ENCODE measurements at regions not wholly inside any gene's neighbourhood (a gene's known extent, or its start where the extent isn't known, plus 50 kb on each side); places are given as distances from the start of the nearest gene placed in this dataset.

GRCh38 chr9:106708475-106709146, 154.4 kb upstream of the ZNF462 start:
- no peak for DNase-seq (ENCODE audit: low read depth, low spot score)

GRCh38 chr9:106712279-106712678, 150.7 kb upstream of the ZNF462 start:
- H3K27ac ChIP-seq = no peak overlapping the region
- DNase-seq (ENCODE audit: low read depth, low spot score) = no peak

More at GRCh38 chr9:106708475-106709146, 154.4 kb upstream of the ZNF462 start:
- no peak overlapping the region for H3K27ac ChIP-seq

- no peak overlapping the region for H3K27ac ChIP-seq
- DNase-seq (ENCODE audit: low read depth, low spot score) = no peak
Observed at GRCh38 chr9:106713206-106713605, 149.8 kb upstream of the ZNF462 start.

- no peak for DNase-seq (ENCODE audit: low read depth, low spot score)
- H3K27ac ChIP-seq = no peak overlapping the region
Observed at GRCh38 chr9:106716820-106717219, 146.1 kb upstream of the ZNF462 start.

DNA sequence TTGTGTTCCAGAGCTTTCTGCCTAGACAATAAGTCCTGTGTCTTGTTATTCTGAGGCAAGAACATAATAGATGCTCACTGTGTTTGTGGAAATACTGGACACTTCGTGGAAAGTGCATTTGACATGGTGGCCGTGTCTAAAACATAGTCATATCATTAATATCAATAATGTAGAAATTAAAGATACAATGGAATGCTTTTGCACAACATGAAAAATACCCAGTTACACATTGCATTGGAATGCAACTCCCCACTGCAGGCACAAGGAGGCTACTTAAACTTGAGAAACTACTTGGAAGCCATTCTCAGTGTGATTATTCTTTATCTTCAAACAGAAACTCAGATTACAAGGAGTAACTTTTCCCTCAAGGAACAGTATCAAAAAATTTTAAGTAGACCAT, 145.3 kb upstream of the ZNF462 start:
- peak; percentile 26 for DNase-seq (ENCODE audit: low read depth, low spot score)
- peak overlapping the region; percentile 37 for H3K27ac ChIP-seq

DNA sequence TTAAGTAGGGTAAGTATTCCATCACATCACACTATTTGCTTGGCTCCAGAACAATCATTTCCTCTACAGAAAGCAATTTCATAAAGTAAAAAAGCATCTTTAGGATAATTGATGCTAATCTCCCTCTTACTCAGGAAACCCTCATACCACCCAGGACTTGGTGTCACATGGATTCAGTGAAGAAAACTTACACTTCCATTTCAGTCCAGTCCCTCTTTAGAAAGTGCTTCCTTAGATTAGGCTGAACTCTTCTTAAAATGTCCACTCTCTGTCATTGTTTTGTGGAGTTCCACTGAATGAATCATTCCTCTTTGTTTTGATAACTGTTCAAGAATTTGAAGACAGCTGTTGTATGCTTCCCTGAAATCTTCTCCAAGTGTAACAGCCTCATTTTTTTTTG, 144.0 kb upstream of the ZNF462 start:
- H3K27ac ChIP-seq = no peak overlapping the region
- DNase-seq (ENCODE audit: low read depth, low spot score) = no peak

- no peak overlapping the region for H3K27ac ChIP-seq
- DNase-seq (ENCODE audit: low read depth, low spot score) = no peak
Observed at GRCh38 chr9:106722051-106722753, 140.8 kb upstream of the ZNF462 start.

DNA sequence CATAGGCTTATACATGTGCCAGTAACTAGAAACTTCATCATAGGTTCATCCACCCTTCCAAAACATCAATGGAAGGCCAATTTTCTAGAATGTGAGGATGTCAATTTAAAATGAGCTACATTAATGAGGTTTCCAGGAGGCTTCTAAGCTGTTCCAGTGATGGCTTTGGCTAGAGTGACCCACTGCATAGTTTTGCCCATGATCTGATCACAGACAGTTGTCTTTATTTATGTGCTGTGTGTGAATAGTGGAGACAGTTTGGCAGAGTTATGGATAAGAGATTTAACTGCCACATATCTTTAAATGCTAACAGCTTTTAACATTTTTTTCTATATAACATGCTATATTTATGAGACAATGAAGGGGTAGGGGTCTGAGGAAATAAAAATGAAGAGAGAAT, 139.0 kb upstream of the ZNF462 start:
- H3K27ac ChIP-seq = no peak overlapping the region
- DNase-seq (ENCODE audit: low read depth, low spot score) = no peak

DNA sequence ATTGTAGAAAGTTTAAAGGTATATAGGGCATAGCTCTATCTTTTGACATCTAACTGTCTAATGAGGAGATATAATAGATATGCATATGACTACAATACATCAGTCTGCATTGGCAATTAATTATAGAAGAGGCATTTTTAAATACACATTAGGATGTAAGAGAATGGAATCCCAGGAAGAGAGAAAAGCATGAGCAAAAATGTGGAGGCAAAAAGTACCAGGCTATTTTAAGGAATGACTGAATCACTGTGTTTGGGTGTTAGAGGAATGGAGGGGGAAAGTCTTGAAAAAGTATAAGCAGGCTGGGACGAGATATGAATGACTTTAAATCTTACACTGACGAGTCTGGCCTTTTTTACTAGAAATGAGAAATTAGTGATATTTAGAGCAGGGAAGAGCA, 138.4 kb upstream of the ZNF462 start:
- no peak for DNase-seq (ENCODE audit: low read depth, low spot score)
- no peak overlapping the region for H3K27ac ChIP-seq

DNA sequence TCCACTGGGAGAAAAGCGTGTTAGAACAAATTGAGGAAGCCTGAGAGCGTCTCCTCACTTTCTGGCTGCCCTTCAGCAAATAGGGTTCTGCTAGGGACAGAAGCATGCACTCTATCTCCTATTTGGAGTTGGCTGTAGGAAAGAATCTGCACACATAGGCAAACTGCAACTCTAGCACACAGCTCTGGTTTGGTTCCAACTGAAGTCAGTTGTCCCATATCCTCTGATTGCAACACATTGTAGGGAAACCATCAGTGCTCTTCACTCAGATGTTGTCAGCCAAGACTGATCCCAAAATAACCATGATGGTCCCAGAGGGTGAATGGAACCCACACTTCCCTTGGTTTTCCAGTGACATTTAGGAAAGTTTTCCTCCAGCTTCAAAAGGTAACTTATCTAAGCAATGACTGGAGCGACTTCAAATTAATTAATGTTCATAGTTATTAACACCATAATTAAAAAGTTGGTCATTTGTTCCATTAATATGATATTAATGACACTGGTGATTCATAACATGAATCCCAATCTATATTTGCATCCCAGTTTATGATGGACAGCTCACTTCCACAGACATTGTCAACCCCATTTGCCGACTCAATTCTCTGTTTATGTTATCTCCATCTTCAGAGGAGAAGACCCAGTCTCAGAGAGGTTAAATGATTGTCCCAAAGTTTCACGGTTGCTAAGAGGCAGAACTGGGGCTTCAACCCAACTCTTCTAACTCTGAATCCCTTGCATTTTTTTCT, 136.7 kb upstream of the ZNF462 start:
- DNase-seq (ENCODE audit: low read depth, low spot score) = no peak

DNA sequence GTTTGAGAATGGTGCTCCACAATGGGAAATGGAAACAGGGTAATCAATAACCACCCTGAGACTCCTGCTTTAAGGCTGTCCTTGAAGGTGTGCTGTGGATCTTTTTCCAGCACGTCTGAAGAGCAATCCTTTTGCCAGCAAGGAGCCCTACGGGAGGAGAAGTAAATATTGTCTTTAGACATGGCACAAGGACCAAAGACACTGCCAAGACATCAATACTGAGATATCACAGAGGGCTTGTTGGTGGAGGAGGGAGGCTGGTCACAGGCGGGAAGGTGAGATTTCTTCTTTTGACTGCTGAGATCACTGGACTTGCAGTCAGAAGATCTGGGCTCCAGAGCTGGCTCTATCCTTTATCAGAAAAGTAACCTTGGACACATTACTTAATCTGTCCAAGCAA, 135.0 kb upstream of the ZNF462 start:
- H3K27ac ChIP-seq = no peak overlapping the region
- no peak for DNase-seq (ENCODE audit: low read depth, low spot score)

More for the DNA sequence above, 136.7 kb upstream of the ZNF462 start:
- no peak overlapping the region for H3K27ac ChIP-seq

- no peak for DNase-seq (ENCODE audit: low read depth, low spot score)
- no peak overlapping the region for H3K27ac ChIP-seq
Observed at GRCh38 chr9:106728860-106729259, 134.1 kb upstream of the ZNF462 start.

GRCh38 chr9:106731910-106732309, 131.1 kb upstream of the ZNF462 start:
- no peak for DNase-seq (ENCODE audit: low read depth, low spot score)
- H3K27ac ChIP-seq = no peak overlapping the region

DNA sequence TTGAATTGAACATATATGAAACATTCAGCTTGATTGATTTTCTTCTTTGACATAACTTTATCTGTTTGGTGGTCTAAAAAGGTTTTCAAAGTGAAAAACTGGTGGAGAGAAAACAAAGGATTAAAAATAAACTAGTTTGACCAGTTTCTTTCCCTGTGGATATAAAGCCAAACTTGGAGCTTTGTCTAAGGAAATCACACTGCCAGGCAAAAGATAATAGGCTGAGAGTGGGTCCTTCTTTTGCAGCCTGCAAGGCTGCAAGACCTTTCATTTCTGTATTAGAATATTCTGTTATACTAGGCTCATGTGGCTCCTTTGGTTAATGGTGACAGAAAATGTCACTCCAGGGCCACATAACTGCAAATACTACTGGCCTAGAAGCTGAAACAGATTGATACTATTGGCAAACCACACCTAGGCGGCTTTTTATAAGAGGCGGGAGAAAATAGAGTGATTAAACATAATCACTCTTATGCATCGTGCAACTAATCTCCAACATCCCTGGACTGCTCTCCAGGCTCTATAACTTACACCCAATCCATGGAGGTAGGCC, 129.1 kb upstream of the ZNF462 start:
- DNase-seq (ENCODE audit: low read depth, low spot score) = no peak
- no peak overlapping the region for H3K27ac ChIP-seq

DNA sequence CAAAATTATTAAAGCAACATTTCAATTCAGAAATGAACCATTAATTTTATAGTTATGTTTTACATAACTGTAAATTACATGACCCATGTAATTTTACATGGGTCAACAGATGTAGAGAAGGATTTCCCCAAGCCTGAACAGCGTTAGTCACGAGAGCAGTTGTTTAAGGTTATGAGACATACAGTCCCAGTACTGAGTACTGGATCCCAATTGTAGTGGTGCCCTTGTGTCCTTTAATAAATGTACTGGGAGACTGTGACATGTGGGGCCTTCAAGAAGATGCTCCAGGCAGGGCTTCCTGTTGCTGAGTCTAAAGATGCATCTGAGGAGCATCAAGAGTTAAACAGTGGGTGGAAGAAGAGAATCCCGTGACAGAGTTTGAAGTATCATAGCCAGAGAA, 125.5 kb upstream of the ZNF462 start:
- no peak overlapping the region for H3K27ac ChIP-seq
- no peak for DNase-seq (ENCODE audit: low read depth, low spot score)

DNA sequence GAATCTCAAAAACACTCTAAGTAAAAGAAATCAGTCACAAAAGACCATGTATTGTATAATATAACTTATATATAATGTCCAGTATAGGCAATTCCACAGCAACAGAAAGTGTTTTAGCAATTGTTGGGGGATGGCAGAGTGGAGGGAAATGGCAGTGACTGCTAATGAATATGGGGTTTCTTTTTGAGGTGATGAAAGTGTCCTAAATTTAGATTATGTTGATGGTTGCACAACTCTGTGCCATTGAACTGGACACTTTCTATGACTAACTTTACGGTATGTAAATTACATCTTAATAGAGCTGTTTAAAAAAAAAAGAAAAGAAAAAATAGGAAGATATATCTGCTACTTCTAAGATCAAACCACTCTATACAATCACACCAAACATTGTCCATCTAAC, 124.9 kb upstream of the ZNF462 start:
- no peak overlapping the region for H3K27ac ChIP-seq
- DNase-seq (ENCODE audit: low read depth, low spot score) = no peak

- H3K27ac ChIP-seq = no peak overlapping the region
- peak; percentile 8 for DNase-seq (ENCODE audit: low read depth, low spot score)
Observed at GRCh38 chr9:106745457-106745856, 117.5 kb upstream of the ZNF462 start.

DNA sequence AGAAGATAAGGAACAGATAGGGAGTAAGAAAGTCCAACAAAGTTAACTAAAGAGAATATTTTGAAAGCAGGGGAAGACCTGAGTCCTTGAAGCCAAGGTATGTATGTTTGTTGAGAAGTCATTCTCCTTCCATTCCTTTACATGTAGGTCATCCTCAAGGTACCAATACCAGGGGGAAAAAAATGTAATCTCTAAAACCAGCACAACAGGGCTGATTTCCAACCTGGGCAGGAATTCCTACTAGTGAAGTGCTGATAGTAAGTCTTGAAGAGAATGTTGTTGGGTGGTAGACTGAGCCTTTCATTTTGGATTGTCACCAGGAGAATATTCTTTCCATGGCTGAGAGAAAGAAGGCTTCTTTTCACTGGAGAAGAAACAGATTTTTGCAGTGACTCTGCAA, 117.1 kb upstream of the ZNF462 start:
- H3K27ac ChIP-seq = no peak overlapping the region
- no peak for DNase-seq (ENCODE audit: low read depth, low spot score)

DNA sequence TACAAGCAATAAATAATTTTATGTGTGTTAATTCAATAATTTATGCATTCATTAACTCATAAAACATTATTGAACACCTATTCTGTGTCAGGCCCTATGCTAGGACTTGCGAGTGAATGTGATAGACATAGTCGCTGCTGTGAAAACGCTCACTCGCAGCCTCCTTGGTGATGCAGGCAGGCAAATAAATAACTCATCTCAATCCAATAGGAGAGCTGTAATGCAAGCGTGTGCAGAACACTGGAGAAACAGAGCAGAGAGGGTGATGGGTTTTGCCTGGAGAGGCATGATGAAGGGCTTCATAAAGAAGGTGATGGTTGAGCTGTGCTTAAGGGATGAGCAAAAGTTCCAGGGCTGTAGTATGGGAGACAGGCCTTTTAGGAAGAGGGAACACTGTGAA, 111.3 kb upstream of the ZNF462 start:
- no peak overlapping the region for H3K27ac ChIP-seq
- no peak for DNase-seq (ENCODE audit: low read depth, low spot score)

DNA sequence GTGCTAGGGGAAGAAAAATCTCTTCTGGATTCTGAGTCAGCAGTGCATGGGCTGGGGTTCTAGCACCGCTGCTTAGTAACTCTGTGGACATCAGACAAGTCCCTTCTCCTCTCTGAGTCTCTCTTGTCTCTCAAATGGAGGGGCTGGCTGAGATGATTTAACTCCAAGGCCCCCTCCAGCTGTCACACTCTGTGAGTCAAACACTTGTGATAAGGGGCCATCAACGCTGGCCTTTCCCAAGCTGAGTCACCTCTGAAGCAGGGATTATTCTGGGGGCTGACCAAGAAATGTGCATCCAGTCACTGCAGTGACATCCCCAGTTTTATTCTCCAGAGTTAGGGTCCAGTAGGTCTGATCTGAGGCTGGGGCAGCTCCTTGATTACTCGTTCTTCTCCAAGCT, 110.4 kb upstream of the ZNF462 start:
- no peak for DNase-seq (ENCODE audit: low read depth, low spot score)
- H3K27ac ChIP-seq = no peak overlapping the region

DNA sequence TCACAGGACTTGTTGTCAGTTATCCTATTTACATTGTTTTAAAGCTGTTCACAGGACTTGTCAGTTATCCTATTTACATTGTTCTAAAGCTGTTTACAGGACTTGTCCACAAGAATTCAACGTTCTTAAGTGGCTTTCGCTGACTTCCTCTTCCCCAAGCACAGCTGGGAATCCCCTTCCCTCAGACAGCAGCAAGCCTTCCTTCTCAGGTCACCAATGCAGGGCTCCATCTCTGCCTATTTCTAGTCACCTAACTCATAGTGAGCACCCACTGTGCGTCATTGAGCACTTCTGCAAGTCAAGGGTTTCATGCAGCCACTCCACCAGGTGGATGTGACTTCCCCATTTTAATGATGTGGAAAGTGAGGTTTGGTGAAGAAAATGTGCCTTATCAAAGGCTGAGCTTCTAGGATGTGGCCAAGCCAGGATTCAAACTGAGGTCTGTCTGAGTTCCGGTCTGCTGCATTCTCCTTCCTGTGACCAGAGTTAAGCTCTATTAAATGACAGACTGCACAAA, 109.8 kb upstream of the ZNF462 start:
- no peak overlapping the region for H3K27ac ChIP-seq
- DNase-seq (ENCODE audit: low read depth, low spot score) = no peak

All from epithelial cell of prostate (primary cell).